DND-41 (cell line): ENCODE measurements at regions not wholly inside any gene's neighbourhood (a gene's known extent, or its start where the extent isn't known, plus 50 kb on each side); places are given as distances from the start of the nearest gene placed in this dataset.
"Not testable (repeated sequence)": the region's sequence is repeated elsewhere in the genome, so short reads cannot be mapped to it uniquely, and the experiment has no call there.

Experiments used
- ATAC-seq: fragments of 200-7000 bp; cut with Tn5 transposase; 3 replicates; pipeline ENCODE4 v1.9.1; 2021; ENCODE audit warnings: low read depth; ENCODE audit not compliant: insufficient read depth
- DNase-seq: peaks from one replicate; pipeline ENCODE4 v3.0.0-alpha.2; 2020
- H2AFZ ChIP-seq: 2 replicates; pipeline ENCODE4 v1.6.0; 2012; ENCODE audit warnings: low read depth, low read length
- H3K27ac ChIP-seq: 2 replicates; pipeline ENCODE4 v1.5.1; 2012; ENCODE audit warnings: low read length, inconsistent platforms
- H3K27me3 ChIP-seq: fragments of 200-600 bp; sonication (generic); 2 replicates; pipeline ENCODE4 v1.6.0; 2012; ENCODE audit warnings: low read length, mild to moderate bottlenecking, inconsistent platforms; ENCODE audit not compliant: insufficient read depth, poor library complexity
- H3K36me3 ChIP-seq: 2 replicates; pipeline ENCODE4 v1.5.1; 2012; ENCODE audit warnings: low read length, inconsistent platforms; ENCODE audit not compliant: insufficient read depth
- H3K4me1 ChIP-seq: 2 replicates; pipeline ENCODE4 v1.5.1; 2012; ENCODE audit warnings: mild to moderate bottlenecking, low read length; ENCODE audit not compliant: insufficient read depth
- H3K4me2 ChIP-seq: 2 replicates; pipeline ENCODE4 v1.6.0; 2012; ENCODE audit warnings: mild to moderate bottlenecking, moderate library complexity, low read length, inconsistent platforms; ENCODE audit not compliant: insufficient read depth
- H3K4me3 ChIP-seq, 2 experiments: fragments of 200-600 bp in 1 of 2; shearing (Covaris generic) in 1 of 2; 2 replicates each; pipeline ENCODE4 v1.5.1; 2012 to 2016; ENCODE audit warnings: inconsistent platforms in 2 of 2, low read length in 2 of 2, mild to moderate bottlenecking in 2 of 2, low read depth in 1 of 2, moderate library complexity in 1 of 2
- H3K79me2 ChIP-seq: 2 replicates; pipeline ENCODE4 v1.6.0; 2012; ENCODE audit warnings: low read length, inconsistent platforms; ENCODE audit not compliant: insufficient read depth
- H3K9ac ChIP-seq: 2 replicates; pipeline ENCODE4 v1.6.0; 2012; ENCODE audit warnings: low read depth, mild to moderate bottlenecking, inconsistent platforms, low read length, moderate library complexity
- H3K9me3 ChIP-seq: 2 replicates; pipeline ENCODE4 v1.5.1; 2012; ENCODE audit warnings: low read length, moderate library complexity, mild to moderate bottlenecking, inconsistent platforms; ENCODE audit not compliant: insufficient read depth, severe bottlenecking
- H4K20me1 ChIP-seq: 2 replicates; pipeline ENCODE4 v1.6.0; 2012; ENCODE audit warnings: low read length; ENCODE audit not compliant: insufficient read depth
- EZH2 ChIP-seq: IDR thresholded peaks from 3 replicates; pipeline ENCODE4 v1.6.1; 2012; ENCODE audit warnings: borderline replicate concordance, low read depth, mild to moderate bottlenecking, moderate library complexity, low read length, inconsistent platforms; ENCODE audit not compliant: severe bottlenecking
- TF ChIP-seq, protein P1 (sequence below): IDR thresholded peaks from 2 replicates; pipeline ENCODE4 v1.5.1; 2012; ENCODE audit warnings: borderline replicate concordance, low read length, moderate library complexity, mild to moderate bottlenecking; ENCODE audit not compliant: poor library complexity, severe bottlenecking; ENCODE audit errors: extremely low read depth

DNA sequence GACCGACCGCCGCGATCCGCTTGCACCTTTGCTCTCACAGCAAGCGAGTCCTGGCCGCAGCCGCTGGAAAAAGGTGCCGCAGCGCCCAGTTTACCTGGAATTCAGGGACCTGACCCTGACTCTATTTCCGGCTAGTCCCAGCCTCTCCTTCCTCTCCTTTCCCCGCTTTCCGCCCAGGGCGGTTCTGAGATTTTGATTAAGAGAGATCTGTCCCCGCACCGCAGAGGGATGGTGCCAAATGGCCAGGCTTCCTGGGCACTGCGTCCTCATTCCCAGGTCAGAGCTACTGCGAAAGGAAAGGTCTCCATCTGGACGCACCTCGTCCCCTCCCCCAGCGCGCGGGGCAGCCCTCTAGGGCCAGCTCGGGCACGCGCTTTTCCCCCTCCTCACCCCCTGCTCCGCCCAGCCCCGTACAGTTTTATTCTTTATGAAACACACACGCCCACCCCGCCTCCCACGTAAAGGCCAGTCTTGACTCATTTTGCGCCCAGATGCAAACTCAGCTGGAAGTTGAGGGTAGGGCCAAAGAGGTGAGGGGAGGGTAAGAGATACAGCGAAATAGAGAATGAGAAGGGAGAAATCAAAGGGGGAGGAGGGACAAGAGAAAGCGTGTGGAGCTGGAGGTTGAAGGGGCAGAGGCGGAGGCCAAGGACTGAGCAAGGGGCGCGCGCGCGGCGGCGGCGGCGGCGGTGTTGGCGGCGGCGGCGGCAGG lies 411.8 kb upstream of the ESRRG start:
- H3K4me3 ChIP-seq = no peak overlapping the region
- H3K79me2 ChIP-seq = no peaks in the 10 kb centered on the region
- no peaks in the 10 kb centered on the region for H3K36me3 ChIP-seq
- H2AFZ ChIP-seq = no peak overlapping the region
- no peaks in the 10 kb centered on the region for H3K27me3 ChIP-seq
- TF ChIP-seq, protein P1, sequence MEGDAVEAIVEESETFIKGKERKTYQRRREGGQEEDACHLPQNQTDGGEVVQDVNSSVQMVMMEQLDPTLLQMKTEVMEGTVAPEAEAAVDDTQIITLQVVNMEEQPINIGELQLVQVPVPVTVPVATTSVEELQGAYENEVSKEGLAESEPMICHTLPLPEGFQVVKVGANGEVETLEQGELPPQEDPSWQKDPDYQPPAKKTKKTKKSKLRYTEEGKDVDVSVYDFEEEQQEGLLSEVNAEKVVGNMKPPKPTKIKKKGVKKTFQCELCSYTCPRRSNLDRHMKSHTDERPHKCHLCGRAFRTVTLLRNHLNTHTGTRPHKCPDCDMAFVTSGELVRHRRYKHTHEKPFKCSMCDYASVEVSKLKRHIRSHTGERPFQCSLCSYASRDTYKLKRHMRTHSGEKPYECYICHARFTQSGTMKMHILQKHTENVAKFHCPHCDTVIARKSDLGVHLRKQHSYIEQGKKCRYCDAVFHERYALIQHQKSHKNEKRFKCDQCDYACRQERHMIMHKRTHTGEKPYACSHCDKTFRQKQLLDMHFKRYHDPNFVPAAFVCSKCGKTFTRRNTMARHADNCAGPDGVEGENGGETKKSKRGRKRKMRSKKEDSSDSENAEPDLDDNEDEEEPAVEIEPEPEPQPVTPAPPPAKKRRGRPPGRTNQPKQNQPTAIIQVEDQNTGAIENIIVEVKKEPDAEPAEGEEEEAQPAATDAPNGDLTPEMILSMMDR = no peak
- TF ChIP-seq EZH2 = no peak
- ATAC-seq = no peak
- H3K9ac ChIP-seq = no peak overlapping the region
- peaks cover 11% of the 10 kb centered on the region for H3K9me3 ChIP-seq
- H3K4me2 ChIP-seq = no peak overlapping the region
- H3K4me1 ChIP-seq = no peaks in the 10 kb centered on the region
- no peak for DNase-seq
- no peaks in the 10 kb centered on the region for H4K20me1 ChIP-seq
- H3K27ac ChIP-seq = no peak overlapping the region

DNA sequence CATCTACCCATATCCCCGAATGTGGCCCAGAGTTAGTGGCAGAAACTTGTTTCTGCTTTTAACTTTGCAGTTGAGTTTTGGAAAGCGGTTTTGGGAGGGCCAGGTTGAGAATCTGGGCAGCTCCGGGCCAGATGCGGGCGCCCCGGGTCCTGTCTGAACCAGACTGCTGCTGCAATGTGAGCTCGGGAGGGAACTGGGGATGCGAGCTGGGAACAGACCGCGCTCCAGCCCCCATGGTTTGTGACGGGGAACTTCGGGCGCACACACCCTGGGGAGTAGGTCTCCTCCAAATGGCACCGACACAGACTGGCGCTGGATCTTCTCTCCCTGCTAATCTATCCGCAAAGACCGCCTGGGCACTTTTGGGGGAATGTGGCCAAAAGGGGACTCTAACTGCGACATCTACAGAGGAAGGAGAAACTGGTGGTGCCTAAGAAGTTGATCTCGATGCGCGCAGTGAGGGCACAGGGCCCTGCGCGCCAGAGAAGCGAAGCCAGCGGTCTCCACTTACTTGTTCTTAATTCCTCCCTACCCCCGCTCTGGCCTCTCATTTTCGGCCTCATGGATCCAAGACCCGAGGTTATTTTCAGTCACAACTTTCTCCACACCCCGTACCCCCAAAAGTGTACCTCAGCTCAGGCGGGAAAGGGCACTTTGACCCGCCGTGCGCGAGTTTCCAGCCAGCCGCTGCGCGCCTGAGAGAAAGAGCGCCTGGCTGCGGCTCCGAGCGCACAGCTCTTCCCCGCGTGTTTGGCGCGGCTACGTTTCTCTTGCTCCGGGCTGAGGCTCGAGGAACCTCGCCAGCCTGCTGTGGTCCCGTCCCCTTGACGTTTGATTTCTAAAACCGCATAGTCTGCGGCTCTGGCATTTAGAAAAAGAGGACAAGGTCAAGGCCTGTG lies 411.0 kb upstream of the ESRRG start:
- Histone ChIP-seq H3K9me3 (peaks cover 11% of the 10 kb centered on the region), H4K20me1 (no peaks in the 10 kb centered on the region), H3K79me2 (no peaks in the 10 kb centered on the region), H3K4me1 (no peaks in the 10 kb centered on the region), H3K9ac (no peak overlapping the region), H3K27ac (no peak overlapping the region), H3K36me3 (no peaks in the 10 kb centered on the region), H2AFZ (no peak overlapping the region), H3K27me3 (no peaks in the 10 kb centered on the region), H3K4me2 (no peak overlapping the region), H3K4me3 (no peak overlapping the region)
- ATAC-seq (no peak), DNase-seq (no peak)
- TF ChIP-seq EZH2 = no peak
- TF ChIP-seq, protein P1 = no peak

DNA sequence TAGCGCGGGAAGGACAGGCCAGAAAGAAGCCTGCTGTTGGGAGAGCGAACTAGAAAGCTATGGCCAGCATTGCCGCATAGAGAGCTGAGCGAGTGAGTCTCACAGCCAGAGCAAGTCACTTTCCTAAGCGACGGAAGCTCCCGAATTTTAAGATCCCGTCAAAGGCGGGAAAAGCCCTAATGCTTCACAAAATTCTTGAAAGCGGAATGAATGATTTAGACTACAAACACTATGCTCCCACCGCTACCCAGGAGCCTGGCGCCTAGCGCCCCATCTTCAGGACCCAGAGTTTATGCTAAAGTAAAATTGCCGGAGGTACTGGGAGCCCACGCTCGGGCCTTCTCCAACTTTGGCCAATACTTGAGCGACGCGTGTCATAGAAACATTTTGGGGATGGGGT lies 409.9 kb upstream of the ESRRG start:
- Histone ChIP-seq H3K9me3 (peaks cover 9% of the 10 kb centered on the region), H3K36me3 (no peaks in the 10 kb centered on the region), H3K27ac (no peak overlapping the region), H3K4me2 (no peak overlapping the region), H3K79me2 (no peaks in the 10 kb centered on the region), H3K4me3 (no peak overlapping the region), H2AFZ (no peak overlapping the region), H3K4me1 (no peaks in the 10 kb centered on the region), H4K20me1 (no peaks in the 10 kb centered on the region), H3K27me3 (no peaks in the 10 kb centered on the region), H3K9ac (no peak overlapping the region)
- DNase-seq (no peak), ATAC-seq (no peak)
- no peak for TF ChIP-seq EZH2
- TF ChIP-seq, protein P1 = no peak

DNA sequence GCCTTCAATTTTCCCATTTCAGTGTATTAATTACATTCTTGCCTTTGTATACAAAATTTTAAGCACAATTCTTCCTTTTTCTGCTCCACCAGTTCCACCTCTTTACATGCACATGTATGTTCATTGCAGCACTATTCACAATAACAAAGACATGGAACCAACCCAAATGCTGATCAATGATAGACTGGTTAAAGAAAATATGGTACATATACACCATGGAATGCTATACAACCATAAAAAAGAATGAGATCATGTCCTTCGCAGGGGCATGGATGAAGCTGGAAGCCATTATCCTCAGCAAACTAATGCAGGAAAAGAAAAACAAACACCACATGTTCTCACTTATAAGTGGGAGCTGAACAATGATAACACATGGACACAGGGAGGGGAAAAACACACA lies 400.1 kb upstream of the ESRRG start:
- H3K27me3 ChIP-seq, ATAC-seq, H3K79me2 ChIP-seq, H4K20me1 ChIP-seq, H3K27ac ChIP-seq, H3K4me1 ChIP-seq, H2AFZ ChIP-seq, H3K36me3 ChIP-seq, H3K9ac ChIP-seq, H3K4me3 ChIP-seq, H3K4me2 ChIP-seq, DNase-seq, H3K9me3 ChIP-seq: not testable (repeated sequence)
